Left kidney (tissue), 1 donor: ENCODE measurements at regions not wholly inside any gene's neighbourhood (a gene's known extent, or its start where the extent isn't known, plus 50 kb on each side); places are given as distances from the start of the nearest gene placed in this dataset.
"Not testable (repeated sequence)": the region's sequence is repeated elsewhere in the genome, so short reads cannot be mapped to it uniquely, and the experiment has no call there.

Experiments
- DNase-seq: peaks from one replicate; pipeline ENCODE4 v3.0.0-alpha.2; 2013

GRCh38 chr1:143764831-143765230 lies 207.0 kb downstream of the FAM72C start:
- not testable (repeated sequence) for DNase-seq

DNA sequence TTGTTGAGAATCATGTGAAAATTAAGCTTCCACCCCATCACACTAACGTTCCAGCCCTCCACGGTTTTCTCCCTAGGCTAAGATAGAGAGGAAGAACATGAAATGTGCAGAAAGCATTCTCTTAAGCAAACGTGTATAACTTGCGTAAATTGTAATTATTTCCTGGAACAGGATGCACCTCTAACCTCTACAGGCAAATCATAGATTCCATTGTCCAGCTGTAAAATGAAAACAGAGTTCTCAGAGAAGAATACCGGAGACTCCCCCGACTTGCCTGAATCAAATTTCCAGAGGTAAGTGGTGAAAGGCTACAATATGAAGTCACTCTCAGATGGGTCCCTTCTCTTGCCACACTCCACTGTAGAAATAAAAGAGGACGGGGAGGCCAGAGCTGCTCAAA lies 211.4 kb downstream of the FAM72C start:
- not testable (repeated sequence) for DNase-seq

DNA sequence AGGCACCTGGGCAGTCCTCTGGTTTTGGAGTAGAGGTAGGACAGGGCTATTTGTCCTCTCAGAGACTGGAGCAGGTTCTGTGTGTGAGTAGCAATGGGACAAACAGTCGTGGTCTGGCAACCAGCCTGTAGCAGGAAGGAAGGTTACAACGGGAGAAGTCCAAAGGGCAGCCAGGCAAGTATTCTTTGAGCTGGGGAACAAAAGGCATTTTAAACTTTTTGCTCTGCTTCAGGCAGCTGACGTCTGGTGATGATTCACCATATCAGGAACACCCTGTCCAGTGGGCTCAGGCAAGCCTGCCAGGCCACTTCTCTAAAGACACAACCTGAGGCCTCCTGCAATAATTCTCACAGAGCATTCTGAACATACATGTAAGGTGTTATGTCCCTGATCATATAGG lies 215.8 kb downstream of the FAM72C start:
- DNase-seq: not testable (repeated sequence)

DNA sequence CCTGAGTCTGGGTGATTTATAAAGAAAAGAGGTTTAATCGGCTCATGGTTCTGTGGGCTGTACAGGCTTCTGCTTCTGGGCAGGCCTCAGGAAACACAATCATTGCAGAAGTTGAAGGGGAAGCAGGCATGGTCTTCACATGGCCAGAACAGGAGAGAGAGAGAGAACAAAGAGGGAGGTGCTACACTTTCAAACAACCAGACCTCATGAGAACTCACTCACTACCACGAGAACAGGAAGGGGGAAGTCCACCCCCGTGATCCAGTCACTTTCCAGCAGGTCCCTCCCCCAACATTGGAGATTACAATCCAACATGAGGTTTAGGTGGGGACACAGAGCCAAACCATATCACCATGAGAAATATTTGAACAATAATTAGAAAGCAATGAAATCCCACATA lies 222.9 kb downstream of the FAM72C start:
- no peak for DNase-seq

DNA sequence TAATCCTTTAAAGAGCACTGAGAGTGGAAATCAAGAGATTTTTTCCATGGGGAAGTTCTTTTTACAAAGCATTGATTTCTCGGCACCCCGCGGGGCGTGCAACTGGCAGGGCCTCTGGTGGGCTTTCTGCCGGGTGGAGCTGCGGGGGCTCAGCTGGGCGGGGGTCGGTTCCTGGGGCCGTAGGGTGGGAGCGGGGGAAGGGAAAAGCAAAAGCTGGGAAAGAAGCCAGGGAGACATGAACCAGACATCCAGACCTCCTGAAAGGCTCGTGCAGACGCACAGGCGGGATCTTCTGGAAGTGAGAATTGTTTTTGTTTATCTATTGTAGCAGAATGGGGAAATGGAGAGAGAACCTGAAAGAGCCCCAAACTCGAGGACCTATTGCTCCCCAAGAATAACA lies 235.2 kb downstream of the FAM72C start:
- no peak for DNase-seq

DNA sequence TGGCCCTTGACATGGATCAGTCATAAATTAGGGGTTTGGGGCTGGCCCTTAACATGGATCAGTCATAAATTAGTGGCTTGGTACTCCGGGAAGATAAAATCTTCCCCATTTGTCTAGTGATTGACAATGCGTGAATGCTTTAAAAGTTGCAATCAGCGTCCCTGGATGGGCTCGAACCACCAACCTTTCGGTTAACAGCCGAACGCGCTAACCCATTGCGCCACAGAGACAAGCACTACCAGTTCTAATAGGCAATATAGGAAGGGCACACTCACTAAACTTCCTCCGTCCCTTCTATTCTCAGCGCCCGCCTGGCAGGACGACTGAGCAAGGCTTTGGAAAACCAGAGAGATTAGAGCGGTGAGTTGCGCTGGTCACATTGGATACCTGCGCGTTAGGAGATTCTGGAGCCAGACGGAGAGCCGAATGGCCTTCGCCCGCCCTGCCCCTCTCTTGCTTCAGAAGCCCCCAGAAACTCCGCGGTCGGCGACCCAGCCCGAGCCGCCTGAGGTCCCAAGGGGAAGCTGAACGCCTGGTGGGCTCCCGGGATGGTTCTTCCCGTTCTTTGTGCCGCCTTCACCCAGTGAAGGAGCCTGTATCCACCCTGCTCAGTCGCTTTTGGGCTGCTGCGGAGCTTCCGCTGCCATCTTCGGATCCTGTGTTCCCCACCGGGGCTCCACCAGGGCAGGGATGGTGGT lies 235.9 kb downstream of the FAM72C start:
- DNase-seq: no peak

GRCh38 chr1:143734261-143734660 lies 237.5 kb downstream of the FAM72C start:
- DNase-seq: not testable (repeated sequence)

- DNase-seq: not testable (repeated sequence)
Observed at GRCh38 chr1:143730890-143731289, 240.9 kb downstream of the FAM72C start.

DNA sequence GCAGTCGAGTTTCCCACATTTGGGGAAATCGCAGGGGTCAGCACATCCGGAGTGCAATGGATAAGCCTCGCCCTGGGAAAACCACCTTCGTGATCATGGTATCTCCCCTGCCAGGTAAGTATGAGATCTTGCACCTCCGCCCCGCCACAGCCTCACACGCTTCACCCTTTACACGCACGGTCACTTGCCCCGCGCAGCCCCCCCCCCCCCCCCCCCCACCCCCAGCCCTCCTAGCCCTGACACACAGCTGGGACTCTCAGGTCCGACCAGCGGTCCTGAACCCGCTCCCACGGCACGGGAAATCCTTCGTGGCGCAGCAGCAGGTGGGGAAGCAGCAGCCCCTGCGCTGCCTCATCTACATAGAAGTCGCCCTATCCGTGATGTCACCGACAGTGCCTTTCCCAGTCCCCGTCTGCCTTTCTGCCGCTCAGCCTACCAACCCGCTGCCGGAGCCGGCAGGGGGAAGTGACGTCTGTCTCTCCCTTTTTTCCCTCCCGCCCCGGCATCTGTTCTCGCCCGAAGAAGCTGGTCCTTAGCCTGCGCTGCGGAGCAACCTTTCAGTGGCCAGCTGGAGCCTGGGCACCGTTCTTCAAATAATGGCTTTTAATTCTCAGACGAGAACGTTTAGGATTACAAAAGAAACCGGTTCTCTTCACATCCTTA lies 242.2 kb downstream of the FAM72C start:
- DNase-seq: not testable (repeated sequence)

DNA sequence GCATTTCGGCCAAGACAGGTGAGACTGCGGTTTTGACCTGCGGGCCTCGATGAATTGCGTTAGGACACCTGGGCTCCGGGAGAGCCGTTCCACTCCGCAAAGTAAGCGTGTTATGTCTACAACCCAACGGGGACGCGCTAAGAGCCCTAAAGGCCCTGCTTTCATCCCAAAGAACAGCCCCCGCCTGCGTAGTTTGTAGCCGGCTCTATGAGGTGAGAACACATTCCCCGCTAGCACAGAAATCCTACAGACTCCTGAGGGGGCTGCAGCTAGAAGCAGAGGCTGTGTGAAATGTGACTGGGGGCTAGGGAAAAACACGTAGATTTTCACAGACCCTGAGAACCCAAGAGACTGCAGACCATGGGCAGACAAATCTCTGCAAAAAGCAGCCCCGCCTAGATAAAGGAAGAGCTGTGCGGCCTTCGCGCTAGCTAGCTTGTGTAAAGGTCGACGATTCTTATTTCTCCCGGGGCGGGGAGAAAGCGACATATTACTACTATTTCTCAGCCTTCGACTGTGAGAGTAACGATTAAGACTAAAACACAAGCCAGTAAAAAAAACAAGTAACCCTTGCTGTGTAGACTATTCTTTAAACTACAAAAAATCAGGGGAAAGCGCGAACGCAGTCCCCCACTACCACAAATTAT lies 242.9 kb downstream of the FAM72C start:
- not testable (repeated sequence) for DNase-seq

GRCh38 chr1:143727263-143727662 lies 244.5 kb downstream of the FAM72C start:
- DNase-seq: no peak

GRCh38 chr1:143721024-143721373 lies 250.8 kb downstream of the FAM72C start:
- no peak for DNase-seq

DNA sequence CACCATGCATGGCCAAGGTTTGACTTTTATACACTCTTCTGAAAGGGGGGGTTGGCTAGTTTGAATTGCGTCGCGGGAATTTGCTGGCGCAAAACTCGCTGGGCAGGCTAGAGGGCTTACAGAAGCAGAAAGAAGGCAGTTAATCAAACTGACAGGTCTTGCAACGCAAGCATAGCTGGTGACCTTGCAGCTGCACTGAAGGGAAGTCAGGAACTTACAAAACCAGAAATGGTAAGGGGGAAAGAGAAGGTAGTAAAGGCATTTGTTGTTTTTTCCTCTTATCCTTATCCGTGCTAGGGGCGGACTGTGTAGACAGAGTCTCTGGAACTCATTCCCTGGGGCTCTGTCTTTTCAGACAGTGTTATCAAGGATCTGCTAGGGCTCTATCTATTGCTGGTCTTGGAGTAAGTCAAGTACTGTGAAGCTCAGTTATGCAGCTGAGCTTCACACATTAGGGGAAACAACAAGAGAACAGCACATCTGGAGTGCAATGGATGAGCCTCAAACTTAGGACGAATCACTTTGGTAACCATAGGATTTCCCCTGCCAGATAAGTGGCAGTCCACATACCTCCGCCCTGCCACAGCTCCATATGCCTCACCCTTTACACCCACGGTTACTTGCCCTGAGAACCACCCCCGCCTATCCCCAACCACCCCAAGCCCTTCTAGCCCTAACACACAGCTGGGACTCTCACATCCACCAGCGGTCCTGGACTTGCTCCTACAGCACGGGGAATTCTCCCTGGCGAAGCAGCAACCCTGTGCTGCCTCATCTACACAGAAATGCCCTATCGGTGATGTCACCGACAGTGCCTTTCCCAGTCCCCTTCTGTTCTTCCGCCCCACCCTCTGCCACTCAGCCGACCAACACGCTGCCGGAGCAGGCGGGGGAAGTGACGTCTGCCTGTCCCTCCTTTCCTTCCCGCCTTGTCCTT lies 251.4 kb downstream of the FAM72C start:
- DNase-seq: peak; percentile 50

GRCh38 chr1:143718524-143718923 lies 253.3 kb downstream of the FAM72C start:
- DNase-seq: no peak

- DNase-seq: no peak
Observed at GRCh38 chr1:143718021-143718420, 253.8 kb downstream of the FAM72C start.

DNA sequence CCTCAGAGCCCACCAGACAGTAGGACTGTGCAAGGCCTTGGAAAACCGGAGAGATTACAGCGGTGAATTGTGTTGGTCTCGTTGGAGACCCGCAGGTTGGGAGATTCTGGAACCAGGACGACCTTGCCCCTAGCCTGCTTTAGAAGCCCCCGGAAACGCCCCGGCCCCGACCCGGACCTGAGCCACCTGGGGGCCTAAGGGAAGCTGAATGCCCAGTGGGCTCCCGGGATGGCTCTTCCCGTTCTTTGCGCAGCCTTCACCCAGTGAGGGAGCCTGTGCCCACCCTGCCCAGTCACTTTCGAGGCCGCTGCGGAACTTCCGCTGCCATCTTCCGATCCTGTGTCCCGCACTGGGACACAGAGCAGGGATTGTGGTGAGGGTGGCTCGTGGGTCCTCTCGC lies 254.4 kb downstream of the FAM72C start:
- DNase-seq: no peak

GRCh38 chr1:143714913-143715312 lies 256.9 kb downstream of the FAM72C start:
- DNase-seq: not testable (repeated sequence)

GRCh38 chr1:143709606-143710259 lies 262.1 kb downstream of the FAM72C start:
- DNase-seq: not testable (repeated sequence)

GRCh38 chr1:143702739-143703138 lies 269.0 kb downstream of the FAM72C start:
- DNase-seq: not testable (repeated sequence)

GRCh38 chr1:143699731-143700130 lies 272.1 kb downstream of the FAM72C start:
- no peak for DNase-seq

GRCh38 chr1:143699115-143699514 lies 272.7 kb downstream of the FAM72C start:
- DNase-seq: no peak

DNA sequence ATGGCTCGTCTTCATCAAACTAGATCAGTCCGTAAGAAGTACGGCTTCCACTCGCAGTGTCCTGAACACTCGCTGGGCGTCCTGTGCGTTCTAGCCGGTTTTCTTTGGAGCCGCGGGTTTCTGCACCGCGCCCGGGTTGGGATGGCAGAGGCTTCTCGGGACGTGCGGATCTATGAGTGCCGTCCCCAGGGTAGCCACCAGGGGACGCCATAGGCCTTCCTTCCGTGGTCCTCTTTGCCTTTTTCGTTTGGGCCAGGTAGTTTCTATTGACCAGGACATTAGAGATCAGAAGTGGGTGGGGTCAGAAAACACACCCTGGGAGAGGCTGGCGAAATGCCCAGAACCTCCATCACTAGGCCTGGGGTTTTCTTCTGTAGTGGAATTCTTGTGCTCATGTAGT lies 273.8 kb downstream of the FAM72C start:
- no peak for DNase-seq
